MM.1S (cell line): ENCODE measurements at regions not wholly inside any gene's neighbourhood (a gene's known extent, or its start where the extent isn't known, plus 50 kb on each side); places are given as distances from the start of the nearest gene placed in this dataset.

Experiments used
- EZH2phosphoT487 ChIP-seq: fragments of 300-600 bp; sonication (generic); IDR thresholded peaks from 2 replicates; pipeline ENCODE4 v1.6.1; 2018; ENCODE audit warnings: antibody characterized with exemption, low read length
- TF ChIP-seq, protein P1 (sequence below): fragments of 300-600 bp; sonication (generic); IDR thresholded peaks from 2 replicates; pipeline ENCODE4 v1.5.1; 2016; ENCODE audit warnings: antibody characterized with exemption, low read length, mixed read lengths

DNA sequence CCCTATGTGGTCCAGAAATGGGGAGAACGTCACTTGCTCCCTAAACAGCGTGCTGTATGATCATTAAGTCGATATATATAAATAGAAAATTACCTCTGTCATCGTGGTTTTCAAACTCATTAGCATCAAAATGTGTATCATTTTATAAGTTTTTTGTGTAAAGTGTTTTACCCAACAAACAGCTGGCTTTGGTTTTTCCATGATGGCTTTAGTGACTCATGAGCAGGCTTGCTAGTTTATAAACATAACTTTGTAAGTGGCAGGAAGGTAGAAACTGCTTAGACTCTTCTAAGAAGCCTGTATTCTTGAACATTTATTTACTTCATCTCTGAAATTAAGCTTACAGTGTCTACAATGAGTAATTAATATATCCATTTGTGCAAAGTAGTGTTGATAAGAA lies 108.4 kb upstream of the DIPK2B start:
- no peak for TF ChIP-seq EZH2phosphoT487
- TF ChIP-seq, protein P1, sequence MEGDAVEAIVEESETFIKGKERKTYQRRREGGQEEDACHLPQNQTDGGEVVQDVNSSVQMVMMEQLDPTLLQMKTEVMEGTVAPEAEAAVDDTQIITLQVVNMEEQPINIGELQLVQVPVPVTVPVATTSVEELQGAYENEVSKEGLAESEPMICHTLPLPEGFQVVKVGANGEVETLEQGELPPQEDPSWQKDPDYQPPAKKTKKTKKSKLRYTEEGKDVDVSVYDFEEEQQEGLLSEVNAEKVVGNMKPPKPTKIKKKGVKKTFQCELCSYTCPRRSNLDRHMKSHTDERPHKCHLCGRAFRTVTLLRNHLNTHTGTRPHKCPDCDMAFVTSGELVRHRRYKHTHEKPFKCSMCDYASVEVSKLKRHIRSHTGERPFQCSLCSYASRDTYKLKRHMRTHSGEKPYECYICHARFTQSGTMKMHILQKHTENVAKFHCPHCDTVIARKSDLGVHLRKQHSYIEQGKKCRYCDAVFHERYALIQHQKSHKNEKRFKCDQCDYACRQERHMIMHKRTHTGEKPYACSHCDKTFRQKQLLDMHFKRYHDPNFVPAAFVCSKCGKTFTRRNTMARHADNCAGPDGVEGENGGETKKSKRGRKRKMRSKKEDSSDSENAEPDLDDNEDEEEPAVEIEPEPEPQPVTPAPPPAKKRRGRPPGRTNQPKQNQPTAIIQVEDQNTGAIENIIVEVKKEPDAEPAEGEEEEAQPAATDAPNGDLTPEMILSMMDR, result no peak
